ENCODE measurements at regions not wholly inside any gene's neighbourhood (a gene's known extent, or its start where the extent isn't known, plus 50 kb on each side); places are given as distances from the start of the nearest gene placed in this dataset.

DNA sequence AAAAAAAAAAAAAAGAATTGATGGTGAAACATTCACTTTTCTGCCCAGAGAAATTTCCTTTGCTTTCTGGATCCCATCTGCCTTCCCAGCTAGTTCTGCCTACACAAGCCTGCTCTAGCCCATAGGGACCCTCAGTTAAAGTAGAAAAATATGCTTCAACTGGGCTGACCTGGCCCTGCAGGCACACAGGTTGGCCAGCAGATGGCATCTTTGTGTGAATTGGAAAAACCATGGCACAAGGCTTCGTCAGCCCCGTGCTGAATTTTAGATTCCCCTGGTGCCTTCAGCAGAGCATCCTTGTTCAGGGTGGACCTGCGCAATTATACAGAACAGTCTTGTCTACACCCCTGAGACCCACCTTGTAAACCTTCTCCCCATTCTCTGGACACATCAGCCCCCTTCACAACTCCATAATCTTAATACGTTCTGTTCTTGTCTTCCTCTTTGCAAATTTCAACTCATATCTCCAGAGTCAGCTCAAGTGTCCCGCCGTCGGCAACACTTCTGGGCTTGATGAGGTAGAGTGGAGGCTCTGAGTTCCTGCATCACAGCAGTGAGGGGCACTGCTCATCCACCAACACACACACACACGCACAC is 114.5 kb downstream of the INSIG2 start:
- Histone ChIP-seq H3K27me3 (replicated peaks in 1 of 2; ENCODE audit: control insufficient read depth in 2 of 2, insufficient read depth in 2 of 2, low read length in 1 of 2) (no peaks in the 10 kb centered on the region; a peak in 1 of 4 replicates), H3K79me2 (ENCODE audit: control insufficient read depth, insufficient read depth, low read length) (no peaks in the 10 kb centered on the region), H3K4me1 (ENCODE audit: control insufficient read depth, insufficient read depth, low read length) (no peaks in the 10 kb centered on the region), H4K20me1 (ENCODE audit: control insufficient read depth, insufficient read depth) (no peaks in the 10 kb centered on the region), H3K4me3 (no peak overlapping the region), H3K36me3 (ENCODE audit: control insufficient read depth in 2 of 2, insufficient read depth in 2 of 2, low read length in 1 of 2) (no peaks in the 10 kb centered on the region), H3K27ac (ENCODE audit: control insufficient read depth, insufficient read depth) (no peak overlapping the region), H2AFZ (ENCODE audit: control insufficient read depth, low read depth, low read length) (no peak overlapping the region), H3K4me2 (ENCODE audit: control insufficient read depth, insufficient read depth) (no peak overlapping the region), H3K9ac (ENCODE audit: control insufficient read depth, insufficient read depth, low read length) (no peak overlapping the region), H3K9me3 (replicated peaks; ENCODE audit: control insufficient read depth, insufficient read depth, low read length) (no peaks in the 10 kb centered on the region)
- no peak for DNase-seq (ENCODE audit: low read depth, low spot score)
- FAIRE-seq: peak; percentile 94
- ChIA-PET POLR2A (no interaction called here), CTCF (interaction anchor here (0.6 to 1.9 kb wide), 13 partner anchors 9 to 679 kb away, joined by 3 to 7 read pairs (median 4); no protein-coding TSS in a partner anchor), RAD21 (ENCODE audit: unreplicated experiment) (no interaction called here), SMC1A (ENCODE audit: uncharacterized antibody, unreplicated experiment) (interaction anchor here (0.9 to 1.9 kb wide), 2 partner anchors 156 to 233 kb away, joined by 3 to 7 read pairs; no protein-coding TSS in a partner anchor)
- no TSS peak for BruUV-seq (replicated peaks)
- in situ Hi-C loops (cut with MboI) (no loop called here), intact Hi-C loops (cut with micrococcal nuclease; ENCODE audit: unreplicated experiment) (loop anchor here (1.0 to 5.0 kb wide), 2 partner anchors 156 to 662 kb away; no protein-coding TSS in a partner anchor)
- ATAC-seq: peak; percentile 98
- TF ChIP-seq RAD21 (IDR thresholded peaks at IDR 0.05; ENCODE audit: insufficient read depth, low read depth, low read length): peak; percentile 62
- no peak for TF ChIP-seq EP300 (IDR thresholded peaks at IDR 0.05; ENCODE audit: borderline replicate concordance in 1 of 2, control insufficient read depth in 1 of 2, low read depth in 2 of 2, low read length in 2 of 2)
- TF ChIP-seq SMC3 (IDR thresholded peaks at IDR 0.05; ENCODE audit: borderline replicate concordance, low read length): peak; percentile 78
- TF ChIP-seq, protein P1, sequence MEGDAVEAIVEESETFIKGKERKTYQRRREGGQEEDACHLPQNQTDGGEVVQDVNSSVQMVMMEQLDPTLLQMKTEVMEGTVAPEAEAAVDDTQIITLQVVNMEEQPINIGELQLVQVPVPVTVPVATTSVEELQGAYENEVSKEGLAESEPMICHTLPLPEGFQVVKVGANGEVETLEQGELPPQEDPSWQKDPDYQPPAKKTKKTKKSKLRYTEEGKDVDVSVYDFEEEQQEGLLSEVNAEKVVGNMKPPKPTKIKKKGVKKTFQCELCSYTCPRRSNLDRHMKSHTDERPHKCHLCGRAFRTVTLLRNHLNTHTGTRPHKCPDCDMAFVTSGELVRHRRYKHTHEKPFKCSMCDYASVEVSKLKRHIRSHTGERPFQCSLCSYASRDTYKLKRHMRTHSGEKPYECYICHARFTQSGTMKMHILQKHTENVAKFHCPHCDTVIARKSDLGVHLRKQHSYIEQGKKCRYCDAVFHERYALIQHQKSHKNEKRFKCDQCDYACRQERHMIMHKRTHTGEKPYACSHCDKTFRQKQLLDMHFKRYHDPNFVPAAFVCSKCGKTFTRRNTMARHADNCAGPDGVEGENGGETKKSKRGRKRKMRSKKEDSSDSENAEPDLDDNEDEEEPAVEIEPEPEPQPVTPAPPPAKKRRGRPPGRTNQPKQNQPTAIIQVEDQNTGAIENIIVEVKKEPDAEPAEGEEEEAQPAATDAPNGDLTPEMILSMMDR (IDR thresholded peaks at IDR 0.05 in 2 of 3, conservative IDR thresholded peaks at IDR 0.05 in 1 of 3; ENCODE audit: control insufficient read depth in 2 of 3, extremely low read depth in 1 of 3, insufficient read depth in 1 of 3, low read depth in 3 of 3, low read length in 3 of 3): peak; percentile 84 to 91 (median 90)
- 25% methylated on average over 8 of the region's 8 CpGs for WGBS (ENCODE audit: insufficient coverage, insufficient replicate concordance, low lambda C conversion rate, missing lambda C conversion rate)

All from GM12878 (cell line).